ENCODE measurements at regions not wholly inside any gene's neighbourhood (a gene's known extent, or its start where the extent isn't known, plus 50 kb on each side); places are given as distances from the start of the nearest gene placed in this dataset.

- no peak for DNase-seq (ENCODE audit: low spot score)
Measured at GRCh38 chr12:58804749-58805148, 115.6 kb downstream of the LRIG3 start.

- DNase-seq (ENCODE audit: low spot score), result no peak
Measured at GRCh38 chr12:58809064-58809607, 111.2 kb downstream of the LRIG3 start.

GRCh38 chr12:58811346-58811745 lies 109.0 kb downstream of the LRIG3 start:
- DNase-seq (ENCODE audit: low spot score), result no peak

GRCh38 chr12:58812214-58812613 lies 108.1 kb downstream of the LRIG3 start:
- no peak for DNase-seq (ENCODE audit: low spot score)

- no peak for DNase-seq (ENCODE audit: low spot score)
Measured at GRCh38 chr12:58814036-58814435, 106.3 kb downstream of the LRIG3 start.

- DNase-seq (ENCODE audit: low spot score), result no peak
Measured at GRCh38 chr12:58815235-58815634, 105.1 kb downstream of the LRIG3 start.

- DNase-seq (ENCODE audit: low spot score), result no peak
Measured at GRCh38 chr12:58818546-58818945, 101.8 kb downstream of the LRIG3 start.

GRCh38 chr12:58819345-58819744 lies 101.0 kb downstream of the LRIG3 start:
- no peak for DNase-seq (ENCODE audit: low spot score)

GRCh38 chr12:58819985-58820384 lies 100.3 kb downstream of the LRIG3 start:
- no peak for DNase-seq (ENCODE audit: low spot score)
